Caco-2 (cell line): ENCODE measurements at regions not wholly inside any gene's neighbourhood (a gene's known extent, or its start where the extent isn't known, plus 50 kb on each side); places are given as distances from the start of the nearest gene placed in this dataset.

ENCODE experiments used
- BruUV-seq: library from RNA; stranded (reverse); fragments of 400-500 nt; replicated peaks from 2 replicates; lab custom pipeline; 2021; lab: Mats Ljungman, UMichigan
- CTCF ChIA-PET: fragments of 300-600 bp; sonication (Branson Sonifier 250); formaldehyde crosslinking; loops from one replicate; lab custom pipeline; 2022; ENCODE audit warnings: antibody characterized with exemption; lab: Charles Lee
- POLR2A ChIA-PET: fragments of 300-600 bp; sonication (Branson Sonifier 250); formaldehyde crosslinking; loops from one replicate; lab custom pipeline; 2022; ENCODE audit warnings: antibody characterized with exemption; lab: Charles Lee
- DNase-seq, 2 experiments: peaks; one replicate each; pipeline versions ENCODE4 v3.0.0 to v3.0.0-alpha.2; 2020 to 2022
- H3K27me3 ChIP-seq: replicated peaks from 2 replicates; pipeline ENCODE4 v1.6.0; 2011; ENCODE audit warnings: low read length; ENCODE audit not compliant: control insufficient read depth, insufficient read depth
- H3K36me3 ChIP-seq: 2 replicates; pipeline ENCODE4 v1.5.1; 2011; ENCODE audit warnings: low read length; ENCODE audit not compliant: control insufficient read depth, insufficient read depth
- H3K4me1 ChIP-seq: fragments of 250-450 bp; sonication (Bioruptor Pico); 2 replicates; pipeline ENCODE4 v1.5.1; 2020; ENCODE audit warnings: mild to moderate bottlenecking
- H3K4me3 ChIP-seq: 2 replicates; pipeline ENCODE4 v1.5.1; 2011; ENCODE audit warnings: low read depth, mild to moderate bottlenecking, control low read depth, low read length
- H3K9me3 ChIP-seq: fragments of 250-450 bp; sonication (Bioruptor Pico); 2 replicates; pipeline ENCODE4 v1.5.1; 2020; ENCODE audit warnings: mild to moderate bottlenecking, moderate library complexity
- H3K27ac Mint-ChIP-seq: one replicate; pipeline ENCODE4 v1.8.0; 2022; ENCODE audit warnings: mixed read lengths; ENCODE audit not compliant: unreplicated experiment
- H3K27me3 Mint-ChIP-seq: one replicate; pipeline ENCODE4 v1.8.0; 2022; ENCODE audit warnings: mixed read lengths; ENCODE audit not compliant: insufficient read depth, unreplicated experiment
- H3K36me3 Mint-ChIP-seq: one replicate; pipeline ENCODE4 v1.8.0; 2022; ENCODE audit warnings: mild to moderate bottlenecking, mixed read lengths; ENCODE audit not compliant: insufficient read depth, unreplicated experiment
- H3K4me1 Mint-ChIP-seq: one replicate; pipeline ENCODE4 v1.8.0; 2022; ENCODE audit warnings: low read depth, mixed read lengths; ENCODE audit not compliant: unreplicated experiment
- H3K4me3 Mint-ChIP-seq: one replicate; pipeline ENCODE4 v1.8.0; 2022; ENCODE audit warnings: mild to moderate bottlenecking, moderate library complexity, mixed read lengths; ENCODE audit not compliant: unreplicated experiment
- H3K9me3 Mint-ChIP-seq: one replicate; pipeline ENCODE4 v1.8.0; 2022; ENCODE audit warnings: mixed read lengths; ENCODE audit not compliant: unreplicated experiment
- intact Hi-C: fragments of 100-400 bp; cut with micrococcal nuclease; formaldehyde crosslinking; loops from one replicate; pipeline ENCODE4 v1.10.0; 2022; ENCODE audit not compliant: unreplicated experiment
- TF ChIP-seq, protein P1 (sequence below), 2 experiments: fragments of 200-600 bp in 1 of 2; IDR thresholded peaks; 1 replicate in 1 of 2; 2 replicates in 1 of 2; pipeline versions ENCODE4 v1.5.1 to v1.8.0; 2011 to 2022; ENCODE audit warnings: antibody characterized with exemption in 1 of 2, control low read depth in 1 of 2, inconsistent platforms in 1 of 2, low read depth in 1 of 2, low read length in 1 of 2, mild to moderate bottlenecking in 1 of 2, moderate library complexity in 1 of 2; ENCODE audit not compliant: insufficient read depth in 1 of 2, severe bottlenecking in 1 of 2, unreplicated experiment in 1 of 2

DNA sequence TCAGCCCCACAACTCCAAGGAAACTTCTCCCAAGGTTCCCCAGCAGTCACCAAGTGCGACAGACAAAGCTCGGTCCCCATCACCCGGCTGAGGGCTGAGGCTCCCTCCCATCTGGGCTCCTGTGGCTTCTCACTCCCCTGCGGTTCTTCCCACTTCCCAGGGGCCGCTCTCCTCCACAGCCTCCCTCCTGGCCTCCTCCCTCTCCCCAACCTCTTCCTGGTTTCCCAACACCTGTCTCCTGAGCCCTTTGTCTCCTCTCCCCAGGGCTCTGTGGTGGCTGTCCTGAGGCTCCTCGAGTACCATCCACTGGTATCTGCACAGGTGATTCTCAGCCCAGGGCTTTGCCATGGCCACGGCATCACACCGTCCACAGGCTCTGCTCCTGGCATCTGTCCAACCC is 113.2 kb upstream of the NSMCE3 start:
- POLR2A ChIA-PET = no interaction called here

DNA sequence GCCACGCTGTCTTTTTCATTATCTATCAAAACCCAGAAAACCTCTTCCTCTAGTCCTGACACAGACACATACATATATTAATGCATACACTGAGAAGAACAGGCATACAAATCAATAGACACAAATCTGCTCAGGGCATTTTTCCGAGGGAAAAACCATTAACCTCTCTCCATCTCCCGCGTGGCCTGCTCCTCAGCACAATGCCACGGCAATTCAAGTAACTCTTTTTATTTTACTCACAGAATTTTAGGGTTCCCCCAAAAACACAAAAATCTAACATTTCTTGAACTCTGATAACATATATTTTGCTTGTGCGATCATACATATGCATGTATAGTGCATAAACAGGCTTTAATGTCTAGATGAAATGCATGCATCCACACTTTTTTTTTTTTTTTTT is 110.8 kb upstream of the NSMCE3 start:
- Mint-ChIP-seq H3K4me1 (no peaks in the 10 kb centered on the region), H3K9me3 (no peaks in the 10 kb centered on the region), H3K27me3 (peaks cover 16% of the 10 kb centered on the region), H3K4me3 (no peak overlapping the region), H3K27ac (no peak overlapping the region), H3K36me3 (no peaks in the 10 kb centered on the region)
- intact Hi-C loops = no loop called here
- no peak for DNase-seq
- TF ChIP-seq, protein P1, sequence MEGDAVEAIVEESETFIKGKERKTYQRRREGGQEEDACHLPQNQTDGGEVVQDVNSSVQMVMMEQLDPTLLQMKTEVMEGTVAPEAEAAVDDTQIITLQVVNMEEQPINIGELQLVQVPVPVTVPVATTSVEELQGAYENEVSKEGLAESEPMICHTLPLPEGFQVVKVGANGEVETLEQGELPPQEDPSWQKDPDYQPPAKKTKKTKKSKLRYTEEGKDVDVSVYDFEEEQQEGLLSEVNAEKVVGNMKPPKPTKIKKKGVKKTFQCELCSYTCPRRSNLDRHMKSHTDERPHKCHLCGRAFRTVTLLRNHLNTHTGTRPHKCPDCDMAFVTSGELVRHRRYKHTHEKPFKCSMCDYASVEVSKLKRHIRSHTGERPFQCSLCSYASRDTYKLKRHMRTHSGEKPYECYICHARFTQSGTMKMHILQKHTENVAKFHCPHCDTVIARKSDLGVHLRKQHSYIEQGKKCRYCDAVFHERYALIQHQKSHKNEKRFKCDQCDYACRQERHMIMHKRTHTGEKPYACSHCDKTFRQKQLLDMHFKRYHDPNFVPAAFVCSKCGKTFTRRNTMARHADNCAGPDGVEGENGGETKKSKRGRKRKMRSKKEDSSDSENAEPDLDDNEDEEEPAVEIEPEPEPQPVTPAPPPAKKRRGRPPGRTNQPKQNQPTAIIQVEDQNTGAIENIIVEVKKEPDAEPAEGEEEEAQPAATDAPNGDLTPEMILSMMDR (IDR thresholded peaks at IDR 0.05; ENCODE audit: insufficient read depth in 1 of 2, low read depth in 1 of 2, low read length in 1 of 2, severe bottlenecking in 1 of 2, unreplicated experiment in 1 of 2) = no peak
- ChIA-PET POLR2A (no interaction called here), CTCF (no interaction called here)
- no peaks in the 10 kb centered on the region for H3K36me3 ChIP-seq
- BruUV-seq = no TSS peak
- no peak overlapping the region for H3K4me3 ChIP-seq
- no peaks in the 10 kb centered on the region for H3K4me1 ChIP-seq
- H3K9me3 ChIP-seq = no peaks in the 10 kb centered on the region
- H3K27me3 ChIP-seq = no peaks in the 10 kb centered on the region

More for the DNA sequence above, 113.2 kb upstream of the NSMCE3 start:
- Histone ChIP-seq H3K9me3 (no peaks in the 10 kb centered on the region), H3K27me3 (no peaks in the 10 kb centered on the region), H3K4me3 (no peak overlapping the region), H3K36me3 (no peaks in the 10 kb centered on the region), H3K4me1 (no peaks in the 10 kb centered on the region)
- CTCF ChIA-PET = no interaction called here
- no peak for DNase-seq
- TF ChIP-seq, protein P1 (IDR thresholded peaks at IDR 0.05; ENCODE audit: insufficient read depth in 1 of 2, low read depth in 1 of 2, low read length in 1 of 2, severe bottlenecking in 1 of 2, unreplicated experiment in 1 of 2) = no peak
- BruUV-seq = no TSS peak
- Mint-ChIP-seq H3K9me3 (no peaks in the 10 kb centered on the region), H3K36me3 (no peaks in the 10 kb centered on the region), H3K27ac (no peak overlapping the region), H3K27me3 (peaks cover 16% of the 10 kb centered on the region), H3K4me1 (no peaks in the 10 kb centered on the region), H3K4me3 (no peak overlapping the region)
- intact Hi-C loops = no loop called here

DNA sequence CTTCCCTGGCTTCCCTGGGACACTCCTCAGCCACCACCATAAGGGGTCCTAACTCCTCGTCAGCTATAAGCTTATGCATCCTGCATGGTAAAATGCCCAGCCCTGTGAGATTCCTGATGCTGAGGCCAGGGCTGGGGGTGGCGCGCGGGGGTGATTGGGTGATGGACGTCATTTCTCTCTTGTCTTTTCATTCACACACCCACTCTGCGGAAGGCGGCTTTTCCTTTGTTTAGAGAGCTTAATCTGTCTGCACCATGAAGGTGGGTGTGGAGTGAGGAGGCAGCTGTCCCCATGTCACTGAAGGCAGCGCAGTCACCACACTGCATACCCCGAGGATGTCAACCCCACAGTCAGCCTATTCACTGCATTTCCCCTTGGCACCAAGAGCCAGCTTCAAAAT is 110.0 kb upstream of the NSMCE3 start:
- no peak overlapping the region for H3K4me3 Mint-ChIP-seq
- CTCF ChIA-PET = no interaction called here
- no peaks in the 10 kb centered on the region for H3K9me3 Mint-ChIP-seq
- peaks cover 12% of the 10 kb centered on the region for H3K27me3 Mint-ChIP-seq
- no TSS peak for BruUV-seq
- no peak overlapping the region for H3K27ac Mint-ChIP-seq
- no peaks in the 10 kb centered on the region for H3K4me1 Mint-ChIP-seq
- Histone ChIP-seq H3K9me3 (no peaks in the 10 kb centered on the region), H3K4me3 (no peak overlapping the region), H3K4me1 (no peaks in the 10 kb centered on the region), H3K27me3 (no peaks in the 10 kb centered on the region), H3K36me3 (no peaks in the 10 kb centered on the region)
- TF ChIP-seq, protein P1 (IDR thresholded peaks at IDR 0.05; ENCODE audit: insufficient read depth in 1 of 2, low read depth in 1 of 2, low read length in 1 of 2, severe bottlenecking in 1 of 2, unreplicated experiment in 1 of 2) = no peak
- no peak for DNase-seq
- intact Hi-C loops = no loop called here
- POLR2A ChIA-PET = no interaction called here
- H3K36me3 Mint-ChIP-seq = no peaks in the 10 kb centered on the region
